Ishikawa (cell line): ENCODE measurements at regions not wholly inside any gene's neighbourhood (a gene's known extent, or its start where the extent isn't known, plus 50 kb on each side); places are given as distances from the start of the nearest gene placed in this dataset.

ENCODE experiments used
- CEBPB ChIP-seq: IDR thresholded peaks from 2 replicates; pipeline ENCODE4 v1.6.1; 2012
- CREB1 ChIP-seq: IDR thresholded peaks from 2 replicates; pipeline ENCODE4 v1.6.1; 2012; ENCODE audit warnings: low read depth
- EGR1 ChIP-seq: IDR thresholded peaks from 2 replicates; pipeline ENCODE4 v1.6.1; 2012
- EP300 ChIP-seq: IDR thresholded peaks from 2 replicates; pipeline ENCODE4 v1.6.1; 2012; ENCODE audit warnings: borderline replicate concordance
- FOXM1 ChIP-seq: IDR thresholded peaks from 2 replicates; pipeline ENCODE4 v1.6.1; 2012; ENCODE audit warnings: low read depth, borderline replicate concordance
- RAD21 ChIP-seq: IDR thresholded peaks from 2 replicates; pipeline ENCODE4 v1.6.1; 2012; ENCODE audit warnings: low read depth
- REST ChIP-seq: IDR thresholded peaks from 2 replicates; pipeline ENCODE4 v1.6.1; 2012; ENCODE audit warnings: low read depth, mild to moderate bottlenecking
- TAF1 ChIP-seq: IDR thresholded peaks from 2 replicates; pipeline ENCODE4 v1.6.1; 2012; ENCODE audit warnings: low read depth, mild to moderate bottlenecking
- TEAD4 ChIP-seq: IDR thresholded peaks from 2 replicates; pipeline ENCODE4 v1.6.1; 2012
- USF1 ChIP-seq: IDR thresholded peaks from 2 replicates; pipeline ENCODE4 v1.6.1; 2012
- YY1 ChIP-seq: IDR thresholded peaks from 2 replicates; pipeline ENCODE4 v1.6.1; 2012; ENCODE audit warnings: low read depth
- TF ChIP-seq, protein P1 (sequence below): IDR thresholded peaks from 2 replicates; pipeline ENCODE4 v1.6.1; 2012

- TF ChIP-seq REST (no peak), TAF1 (no peak), EP300 (no peak), YY1 (no peak), CREB1 (no peak), EGR1 (no peak), CEBPB (no peak), RAD21 (no peak), TEAD4 (no peak), FOXM1 (no peak), USF1 (no peak)
- TF ChIP-seq, protein P1, sequence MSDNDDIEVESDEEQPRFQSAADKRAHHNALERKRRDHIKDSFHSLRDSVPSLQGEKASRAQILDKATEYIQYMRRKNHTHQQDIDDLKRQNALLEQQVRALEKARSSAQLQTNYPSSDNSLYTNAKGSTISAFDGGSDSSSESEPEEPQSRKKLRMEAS: no peak
Measured at GRCh38 chr20:62535282-62535811, 59.6 kb upstream of the GATA5 start.
